ENCODE measurements at regions not wholly inside any gene's neighbourhood (a gene's known extent, or its start where the extent isn't known, plus 50 kb on each side); places are given as distances from the start of the nearest gene placed in this dataset.

DNA sequence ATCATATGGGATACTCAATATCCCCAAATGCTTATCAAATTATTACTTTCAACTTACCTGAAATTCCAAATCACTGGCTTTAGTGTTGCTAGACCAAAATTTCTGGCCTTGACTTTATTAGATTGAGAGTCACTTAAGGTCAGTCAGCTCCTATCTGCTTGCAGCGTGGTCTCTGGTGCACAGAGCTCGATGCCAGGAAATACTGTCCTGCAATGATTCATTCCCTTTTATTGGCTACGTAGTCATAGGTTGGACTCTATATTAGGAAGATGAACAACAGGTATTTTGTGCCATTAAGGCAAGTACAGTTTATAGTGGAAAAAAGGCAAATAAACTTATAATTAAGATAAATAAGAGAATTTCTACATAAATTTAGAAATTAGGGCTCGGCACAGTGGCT, 378.6 kb upstream of the MCTP2 start:
- TF ChIP-seq, protein P1, sequence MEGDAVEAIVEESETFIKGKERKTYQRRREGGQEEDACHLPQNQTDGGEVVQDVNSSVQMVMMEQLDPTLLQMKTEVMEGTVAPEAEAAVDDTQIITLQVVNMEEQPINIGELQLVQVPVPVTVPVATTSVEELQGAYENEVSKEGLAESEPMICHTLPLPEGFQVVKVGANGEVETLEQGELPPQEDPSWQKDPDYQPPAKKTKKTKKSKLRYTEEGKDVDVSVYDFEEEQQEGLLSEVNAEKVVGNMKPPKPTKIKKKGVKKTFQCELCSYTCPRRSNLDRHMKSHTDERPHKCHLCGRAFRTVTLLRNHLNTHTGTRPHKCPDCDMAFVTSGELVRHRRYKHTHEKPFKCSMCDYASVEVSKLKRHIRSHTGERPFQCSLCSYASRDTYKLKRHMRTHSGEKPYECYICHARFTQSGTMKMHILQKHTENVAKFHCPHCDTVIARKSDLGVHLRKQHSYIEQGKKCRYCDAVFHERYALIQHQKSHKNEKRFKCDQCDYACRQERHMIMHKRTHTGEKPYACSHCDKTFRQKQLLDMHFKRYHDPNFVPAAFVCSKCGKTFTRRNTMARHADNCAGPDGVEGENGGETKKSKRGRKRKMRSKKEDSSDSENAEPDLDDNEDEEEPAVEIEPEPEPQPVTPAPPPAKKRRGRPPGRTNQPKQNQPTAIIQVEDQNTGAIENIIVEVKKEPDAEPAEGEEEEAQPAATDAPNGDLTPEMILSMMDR (conservative IDR thresholded peaks at IDR 0.05; ENCODE audit: low read length), result no peak
- TF ChIP-seq EZH2phosphoT487 (IDR thresholded peaks at IDR 0.05; ENCODE audit: borderline replicate concordance), result no peak

All from Loucy (cell line).